HepG2 (cell line): ENCODE measurements at regions not wholly inside any gene's neighbourhood (a gene's known extent, or its start where the extent isn't known, plus 50 kb on each side); places are given as distances from the start of the nearest gene placed in this dataset.

Source experiments
- ATAC-seq: fragments of 200-7000 bp; cut with Tn5 transposase; 3 replicates; pipeline ENCODE4 v1.9.1; 2020; ENCODE audit warnings: mild to moderate bottlenecking, moderate library complexity
- BruUV-seq: library from RNA; stranded (reverse); fragments of 400-500 nt; replicated peaks from 2 replicates; lab custom pipeline; 2021; lab: Mats Ljungman, UMichigan
- CTCF ChIA-PET: fragments of 300-600 bp; formaldehyde crosslinking; extraction: SDS; loops from one replicate; lab custom pipeline; 2021; ENCODE audit warnings: low total read pairs, inconsistent platforms, low intra/inter-chr PET ratio; lab: Yijun Ruan, JAX
- POLR2A ChIA-PET: fragments of 350-600 bp; sonication (Branson Sonifier 250); formaldehyde crosslinking; loops from one replicate; lab custom pipeline; 2020; ENCODE audit warnings: antibody characterized with exemption, inconsistent platforms; lab: Yijun Ruan, JAX
- DNase-seq: peaks from one replicate; pipeline ENCODE4 v3.0.0-alpha.2; 2015; ENCODE audit warnings: low spot score
- FAIRE-seq: peaks from 3 replicates; lab custom pipeline; 2011; peaks lifted over from hg19 to GRCh38; lab: Jason Lieb, UNC
- H2AFZ ChIP-seq: one replicate; pipeline ENCODE4 v1.6.1; 2011; ENCODE audit warnings: low read length, inconsistent platforms
- H3K27ac ChIP-seq: fragments of 300-600 bp; 3 replicates; pipeline ENCODE4 v1.8.0; 2011; ENCODE audit warnings: mixed run types, mild to moderate bottlenecking, mixed read lengths, low read length, inconsistent platforms; ENCODE audit not compliant: insufficient read depth; ENCODE audit errors: extremely low read length
- H3K27me3 ChIP-seq, 2 experiments: fragments of 200-600 bp in 1 of 2; 2 replicates in 1 of 2; 3 replicates in 1 of 2; pipeline versions ENCODE4 v1.6.0 to v1.8.0; 2011; ENCODE audit warnings: low read length in 2 of 2, mild to moderate bottlenecking in 2 of 2, moderate library complexity in 2 of 2, inconsistent platforms in 1 of 2; ENCODE audit not compliant: insufficient read depth in 2 of 2, control insufficient read depth in 1 of 2
- H3K36me3 ChIP-seq, 2 experiments: fragments of 200-600 bp in 1 of 2; replicated peaks in 1 of 2; 2 replicates in 1 of 2; 3 replicates in 1 of 2; pipeline versions ENCODE4 v1.5.1 to v1.8.0; 2011; ENCODE audit warnings: low read length in 2 of 2, inconsistent platforms in 1 of 2; ENCODE audit not compliant: insufficient read depth in 2 of 2, control insufficient read depth in 1 of 2
- H3K4me1 ChIP-seq: 2 replicates; pipeline ENCODE4 v1.5.1; 2012; ENCODE audit warnings: low read length, inconsistent platforms; ENCODE audit not compliant: insufficient read depth
- H3K4me2 ChIP-seq: 2 replicates; pipeline ENCODE4 v1.6.0; 2011; ENCODE audit warnings: low read depth, low read length, inconsistent platforms
- H3K4me3 ChIP-seq, 3 experiments: fragments of 200-600 bp in 1 of 3; sonication (generic), shearing (Covaris generic) in 1 of 3; replicated peaks in 1 of 3; 2 replicates each; pipeline ENCODE4 v1.5.1; 2011 to 2016; ENCODE audit warnings: low read length in 3 of 3, inconsistent platforms in 2 of 3, low read depth in 2 of 3, mild to moderate bottlenecking in 2 of 3, control low read depth in 1 of 3, mixed read lengths in 1 of 3; ENCODE audit not compliant: insufficient read depth in 1 of 3
- H3K79me2 ChIP-seq: one replicate; pipeline ENCODE4 v1.6.1; 2011; ENCODE audit warnings: low read length, inconsistent platforms; ENCODE audit not compliant: insufficient read depth
- H3K9ac ChIP-seq: 2 replicates; pipeline ENCODE4 v1.6.0; 2011; ENCODE audit warnings: mild to moderate bottlenecking, low read depth, low read length, inconsistent platforms; ENCODE audit not compliant: insufficient read depth
- H3K9me3 ChIP-seq: 2 replicates; pipeline ENCODE4 v1.5.1; 2012; ENCODE audit warnings: mild to moderate bottlenecking, low read length
- H4K20me1 ChIP-seq: 2 replicates; pipeline ENCODE4 v1.6.0; 2011; ENCODE audit warnings: inconsistent platforms, mild to moderate bottlenecking, low read length, moderate library complexity; ENCODE audit not compliant: insufficient read depth
- ADNP ChIP-seq: sonication (generic); formaldehyde crosslinking; IDR thresholded peaks from 2 replicates; pipeline ENCODE4 v1.4.0; 2020; ENCODE audit warnings: missing genetic modification reagents
- AGO2 ChIP-seq: fragments of 200-400 bp; formaldehyde crosslinking; optimal IDR thresholded peaks from 2 replicates; pipeline ENCODE3; 2017; ENCODE audit warnings: mild to moderate bottlenecking, low read depth, low read length, moderate library complexity
- ARNT2 ChIP-seq: sonication (generic); formaldehyde crosslinking; IDR thresholded peaks from 2 replicates; pipeline ENCODE4 v1.8.0; 2022; ENCODE audit warnings: mild to moderate bottlenecking, low read depth, missing genetic modification reagents, moderate library complexity
- CCDC6 ChIP-seq: sonication (generic); formaldehyde crosslinking; IDR thresholded peaks from 2 replicates; pipeline ENCODE4 v1.8.1; 2022; ENCODE audit warnings: mild to moderate bottlenecking, missing genetic modification reagents, moderate library complexity
- CEBPB ChIP-seq: IDR thresholded peaks from 2 replicates; pipeline ENCODE4 v1.6.1; 2011; ENCODE audit warnings: low read depth, low read length, improper control_type of control experiment, borderline replicate concordance
- DNMT1 ChIP-seq: sonication (generic); formaldehyde crosslinking; IDR thresholded peaks from 2 replicates; pipeline ENCODE4 v1.5.1; 2020; ENCODE audit warnings: mild to moderate bottlenecking, missing genetic modification reagents
- HHEX ChIP-seq: IDR thresholded peaks from 2 replicates; pipeline ENCODE4 v1.6.1; 2016; ENCODE audit warnings: control low read depth
- IRX3 ChIP-seq: sonication (generic); formaldehyde crosslinking; IDR thresholded peaks from 2 replicates; pipeline ENCODE4 v1.8.1; 2023; ENCODE audit warnings: mild to moderate bottlenecking, low read depth, missing genetic modification reagents, borderline replicate concordance
- MXI1 ChIP-seq: IDR thresholded peaks from 3 replicates; pipeline ENCODE4 v1.6.1; 2012; ENCODE audit warnings: low read depth, low read length, inconsistent platforms, borderline replicate concordance
- NFE2 ChIP-seq: sonication (generic); formaldehyde crosslinking; IDR thresholded peaks from 2 replicates; pipeline ENCODE4 v1.4.0; 2020; ENCODE audit warnings: missing genetic modification reagents
- NFYC ChIP-seq: IDR thresholded peaks from 2 replicates; pipeline ENCODE4 v1.6.1; 2016; ENCODE audit warnings: missing genetic modification reagents, missing compliant biosample characterization
- NPAS2 ChIP-seq: sonication (generic); formaldehyde crosslinking; IDR thresholded peaks from 2 replicates; pipeline ENCODE4 v1.8.0; 2022; ENCODE audit warnings: mild to moderate bottlenecking, missing genetic modification reagents, borderline replicate concordance
- PLRG1 ChIP-seq: fragments of 450-650 bp; conservative IDR thresholded peaks from 2 replicates; pipeline ENCODE4 v1.6.1; 2016
- TBX3 ChIP-seq: fragments of 450-650 bp; IDR thresholded peaks from 2 replicates; pipeline ENCODE4 v1.6.1; 2017; ENCODE audit warnings: antibody characterized with exemption, mild to moderate bottlenecking, inconsistent platforms, borderline replicate concordance
- ZNF24 ChIP-seq: fragments of 450-650 bp; IDR thresholded peaks from 2 replicates; pipeline ENCODE4 v1.6.1; 2017; ENCODE audit warnings: antibody characterized with exemption, mild to moderate bottlenecking
- ZNF577 ChIP-seq: sonication (generic); formaldehyde crosslinking; IDR thresholded peaks from 2 replicates; pipeline ENCODE4 v1.4.0; 2020; ENCODE audit warnings: mild to moderate bottlenecking, low read depth, missing genetic modification reagents, borderline replicate concordance
- ZNF768 ChIP-seq: sonication (generic); formaldehyde crosslinking; IDR thresholded peaks from 2 replicates; pipeline ENCODE4 v1.4.0; 2020; ENCODE audit warnings: missing genetic modification reagents
- ZNF816 ChIP-seq: sonication (generic); formaldehyde crosslinking; IDR thresholded peaks from 2 replicates; pipeline ENCODE4 v1.8.0; 2022; ENCODE audit warnings: missing genetic modification reagents, mild to moderate bottlenecking, borderline replicate concordance
- ZNF839 ChIP-seq: sonication (generic); formaldehyde crosslinking; IDR thresholded peaks from 2 replicates; pipeline ENCODE4 v1.4.0; 2020; ENCODE audit warnings: missing genetic modification reagents, mild to moderate bottlenecking, borderline replicate concordance
- WGBS: methylation state at CpG from one replicate; pipeline ENCODE4 v1.1.6; 2017; ENCODE audit warnings: low lambda C conversion rate; 5-methylcytosine and 5-hydroxymethylcytosine counted together
- in situ Hi-C: cut with HindIII; loops from 2 replicates; pipeline ENCODE4 v1.10.0; 2017; ENCODE audit warnings: low pct_unique_long_range_greater_than_20kb; ENCODE audit not compliant: extremely low pct_ligation_motif_present
- intact Hi-C: fragments of 100-400 bp; cut with micrococcal nuclease; formaldehyde crosslinking; loops from one replicate; pipeline ENCODE4 v1.10.0; 2022; ENCODE audit not compliant: unreplicated experiment
- TF ChIP-seq, protein P1 (sequence below): sonication (generic); formaldehyde crosslinking; IDR thresholded peaks from 2 replicates; pipeline ENCODE4 v1.8.0; 2023; ENCODE audit warnings: mild to moderate bottlenecking, missing genetic modification reagents
- TF ChIP-seq, protein P2 (sequence below): sonication (generic); formaldehyde crosslinking; conservative IDR thresholded peaks from 2 replicates; pipeline ENCODE4 v1.5.0; 2020; ENCODE audit warnings: missing genetic modification reagents

DNA sequence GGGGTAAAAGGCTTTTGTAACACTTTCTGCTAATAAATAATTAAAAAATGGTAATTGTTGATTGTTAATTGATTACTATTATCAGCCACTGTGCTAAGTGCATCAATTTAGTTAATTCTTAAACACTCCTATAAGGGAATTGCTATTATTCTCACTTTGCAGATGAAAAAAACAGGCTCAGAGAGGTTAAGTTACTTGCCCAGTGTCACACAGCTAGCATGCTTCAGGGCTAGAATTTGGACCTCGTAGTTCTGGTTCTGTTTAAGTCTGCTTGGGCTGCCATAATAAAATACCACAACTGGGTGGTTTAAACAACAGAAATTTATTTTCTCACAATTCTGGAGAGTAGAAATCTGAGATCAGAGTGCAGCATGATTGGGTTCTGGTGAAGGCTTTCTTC is 164.8 kb upstream of the TBX18 start:
- intact Hi-C loops: no loop called here
- no peaks in the 10 kb centered on the region for H3K4me1 ChIP-seq
- no peak for DNase-seq
- TF ChIP-seq ZNF24 (no peak), DNMT1 (CRISPR knock-in tag) (no peak), ZNF768 (CRISPR knock-in tag) (peak; percentile 27; the same call in 1 of the 2 replicates), PLRG1 (no peak), ADNP (CRISPR knock-in tag) (no peak), CEBPB (no peak)
- TF ChIP-seq, all 625 proteins: peak for 1
- WGBS: 0% methylated on average over 1 of the region's 1 CpG
- Histone ChIP-seq H3K4me3 (no peak overlapping the region), H3K27me3 (no peaks in the 10 kb centered on the region), H3K27ac (no peak overlapping the region), H4K20me1 (no peaks in the 10 kb centered on the region), H3K79me2 (no peaks in the 10 kb centered on the region), H2AFZ (no peak overlapping the region), H3K9me3 (no peaks in the 10 kb centered on the region), H3K36me3 (no peaks in the 10 kb centered on the region), H3K9ac (no peak overlapping the region), H3K4me2 (no peak overlapping the region)
- in situ Hi-C loops: no loop called here
- no peak for ATAC-seq
- CTCF ChIA-PET: no interaction called here
- POLR2A ChIA-PET: no interaction called here
- BruUV-seq: no TSS peak
- FAIRE-seq: no peak

DNA sequence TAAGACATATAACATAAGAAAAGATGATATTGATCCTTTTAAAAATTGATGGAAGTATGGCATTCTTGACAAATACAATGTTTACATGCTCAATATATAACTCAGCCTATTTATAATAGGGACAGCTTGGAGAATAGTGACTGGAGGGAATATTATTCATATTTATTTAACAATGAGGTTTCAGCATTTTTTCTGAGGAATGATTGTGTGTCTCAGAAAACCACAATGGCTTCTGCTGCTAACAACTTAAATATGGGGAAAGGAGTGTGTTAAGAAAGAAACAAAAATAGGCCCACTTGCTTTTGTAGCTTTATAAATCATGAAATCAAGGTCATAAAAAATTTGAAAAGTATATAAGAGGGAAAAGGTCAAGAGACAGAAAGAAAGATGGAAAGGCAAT is 163.2 kb upstream of the TBX18 start:
- ATAC-seq (no peak), DNase-seq (no peak), FAIRE-seq (no peak)
- Histone ChIP-seq H3K4me1 (no peaks in the 10 kb centered on the region), H3K27ac (no peak overlapping the region), H3K9me3 (no peaks in the 10 kb centered on the region), H3K36me3 (no peaks in the 10 kb centered on the region), H3K4me3 (no peak overlapping the region), H2AFZ (no peak overlapping the region), H3K79me2 (no peaks in the 10 kb centered on the region), H3K4me2 (no peak overlapping the region), H3K27me3 (no peaks in the 10 kb centered on the region), H4K20me1 (no peaks in the 10 kb centered on the region), H3K9ac (no peak overlapping the region)
- no TSS peak for BruUV-seq
- CTCF ChIA-PET: no interaction called here
- in situ Hi-C loops: no loop called here
- POLR2A ChIA-PET: no interaction called here
- intact Hi-C loops: no loop called here
- TF ChIP-seq AGO2 (no peak), TBX3 (no peak), ZNF839 (no peak), NPAS2 (CRISPR knock-in tag) (no peak), CCDC6 (CRISPR knock-in tag) (no peak), IRX3 (no peak), ZNF577 (no peak), HHEX (no peak), NFE2 (CRISPR knock-in tag) (no peak), ARNT2 (CRISPR knock-in tag) (no peak), MXI1 (no peak), ZNF816 (CRISPR knock-in tag) (no peak), NFYC (CRISPR knock-in tag) (no peak)
- TF ChIP-seq, protein P1, sequence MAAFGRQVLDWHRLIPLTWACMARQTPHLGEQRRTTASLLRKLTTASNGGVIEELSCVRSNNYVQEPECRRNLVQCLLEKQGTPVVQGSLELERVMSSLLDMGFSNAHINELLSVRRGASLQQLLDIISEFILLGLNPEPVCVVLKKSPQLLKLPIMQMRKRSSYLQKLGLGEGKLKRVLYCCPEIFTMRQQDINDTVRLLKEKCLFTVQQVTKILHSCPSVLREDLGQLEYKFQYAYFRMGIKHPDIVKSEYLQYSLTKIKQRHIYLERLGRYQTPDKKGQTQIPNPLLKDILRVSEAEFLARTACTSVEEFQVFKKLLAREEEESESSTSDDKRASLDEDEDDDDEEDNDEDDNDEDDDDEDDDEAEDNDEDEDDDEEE: no peak
- TF ChIP-seq, protein P2, sequence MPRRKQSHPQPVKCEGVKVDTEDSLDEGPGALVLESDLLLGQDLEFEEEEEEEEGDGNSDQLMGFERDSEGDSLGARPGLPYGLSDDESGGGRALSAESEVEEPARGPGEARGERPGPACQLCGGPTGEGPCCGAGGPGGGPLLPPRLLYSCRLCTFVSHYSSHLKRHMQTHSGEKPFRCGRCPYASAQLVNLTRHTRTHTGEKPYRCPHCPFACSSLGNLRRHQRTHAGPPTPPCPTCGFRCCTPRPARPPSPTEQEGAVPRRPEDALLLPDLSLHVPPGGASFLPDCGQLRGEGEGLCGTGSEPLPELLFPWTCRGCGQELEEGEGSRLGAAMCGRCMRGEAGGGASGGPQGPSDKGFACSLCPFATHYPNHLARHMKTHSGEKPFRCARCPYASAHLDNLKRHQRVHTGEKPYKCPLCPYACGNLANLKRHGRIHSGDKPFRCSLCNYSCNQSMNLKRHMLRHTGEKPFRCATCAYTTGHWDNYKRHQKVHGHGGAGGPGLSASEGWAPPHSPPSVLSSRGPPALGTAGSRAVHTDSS (CRISPR knock-in tag): no peak
